ENCODE measurements at regions not wholly inside any gene's neighbourhood (a gene's known extent, or its start where the extent isn't known, plus 50 kb on each side); places are given as distances from the start of the nearest gene placed in this dataset.

- no peaks in the 10 kb centered on the region for H3K36me3 ChIP-seq
- H3K27ac ChIP-seq = no peak overlapping the region
- DNase-seq = no peak
- no peak overlapping the region for H3K4me3 ChIP-seq (ENCODE audit: low read depth, low read length)
- TF ChIP-seq CTCF (IDR thresholded peaks at IDR 0.05; ENCODE audit: low read depth, low read length) = no peak
- peaks cover 78% of the 10 kb centered on the region for H3K27me3 ChIP-seq (ENCODE audit: insufficient read depth, low read depth, severe bottlenecking)
- H3K9me3 ChIP-seq (ENCODE audit: severe bottlenecking) = peaks cover 9% of the 10 kb centered on the region
These were observed 457.4 kb upstream of the CDH4 start for GRCh38 chr20:60794674-60795073.

GRCh38 chr20:60795651-60796050 is 456.4 kb upstream of the CDH4 start:
- Histone ChIP-seq H3K36me3 (no peaks in the 10 kb centered on the region), H3K27me3 (ENCODE audit: insufficient read depth, low read depth, severe bottlenecking) (peaks cover 79% of the 10 kb centered on the region), H3K27ac (no peak overlapping the region), H3K4me3 (ENCODE audit: low read depth, low read length) (no peak overlapping the region), H3K9me3 (ENCODE audit: severe bottlenecking) (peaks cover 11% of the 10 kb centered on the region)
- TF ChIP-seq CTCF (IDR thresholded peaks at IDR 0.05; ENCODE audit: low read depth, low read length) = no peak
- DNase-seq = no peak

- DNase-seq = no peak
- H3K27me3 ChIP-seq (ENCODE audit: insufficient read depth, low read depth, severe bottlenecking) = peaks cover 60% of the 10 kb centered on the region
- no peak overlapping the region for H3K4me3 ChIP-seq (ENCODE audit: low read depth, low read length)
- H3K27ac ChIP-seq = no peak overlapping the region
- peaks cover 11% of the 10 kb centered on the region for H3K9me3 ChIP-seq (ENCODE audit: severe bottlenecking)
- H3K36me3 ChIP-seq = no peaks in the 10 kb centered on the region
- no peak for TF ChIP-seq CTCF (IDR thresholded peaks at IDR 0.05; ENCODE audit: low read depth, low read length)
These were observed 451.9 kb upstream of the CDH4 start for GRCh38 chr20:60800185-60800584.

GRCh38 chr20:60802676-60803075 is 449.4 kb upstream of the CDH4 start:
- no peak overlapping the region for H3K4me3 ChIP-seq (ENCODE audit: low read depth, low read length)
- H3K36me3 ChIP-seq = no peaks in the 10 kb centered on the region
- no peak for TF ChIP-seq CTCF (IDR thresholded peaks at IDR 0.05; ENCODE audit: low read depth, low read length)
- peaks cover 11% of the 10 kb centered on the region for H3K9me3 ChIP-seq (ENCODE audit: severe bottlenecking)
- peaks cover 50% of the 10 kb centered on the region for H3K27me3 ChIP-seq (ENCODE audit: insufficient read depth, low read depth, severe bottlenecking)
- no peak overlapping the region for H3K27ac ChIP-seq
- no peak for DNase-seq

- Histone ChIP-seq H3K36me3 (no peaks in the 10 kb centered on the region), H3K4me3 (ENCODE audit: low read depth, low read length) (no peak overlapping the region), H3K9me3 (ENCODE audit: severe bottlenecking) (peaks cover 11% of the 10 kb centered on the region), H3K27ac (no peak overlapping the region), H3K27me3 (ENCODE audit: insufficient read depth, low read depth, severe bottlenecking) (peaks cover 44% of the 10 kb centered on the region)
- no peak for DNase-seq
- no peak for TF ChIP-seq CTCF (IDR thresholded peaks at IDR 0.05; ENCODE audit: low read depth, low read length)
These were observed 448.6 kb upstream of the CDH4 start for GRCh38 chr20:60803335-60804055.

Measured in WERI-Rb-1 (cell line).